HEK293 (cell line): ENCODE measurements at regions not wholly inside any gene's neighbourhood (a gene's known extent, or its start where the extent isn't known, plus 50 kb on each side); places are given as distances from the start of the nearest gene placed in this dataset.

Source experiments
- CTCF ChIA-PET: fragments of 350-600 bp; formaldehyde crosslinking; extraction: SDS; loops from one replicate; lab custom pipeline; 2021; ENCODE audit warnings: antibody characterized with exemption; lab: Yijun Ruan, JAX
- POLR2A ChIA-PET: fragments of 300-600 bp; formaldehyde crosslinking; extraction: SDS; loops from one replicate; lab custom pipeline; 2020; ENCODE audit warnings: antibody characterized with exemption, inconsistent platforms; lab: Yijun Ruan, JAX
- H3K27ac ChIP-seq: fragments of 200-500 bp; sonication (Bioruptor generic); 2 replicates; pipeline ENCODE4 v1.5.1; 2014; ENCODE audit warnings: low read depth, low read length, control low read depth, inconsistent platforms; ENCODE audit errors: extremely low read depth
- H3K36me3 ChIP-seq, 2 experiments: fragments of 200-500 bp in 1 of 2; sonication (Bioruptor generic) in 1 of 2; 1 replicate in 1 of 2; 2 replicates in 1 of 2; pipeline ENCODE4 v1.5.1; 2014 to 2017; ENCODE audit warnings: inconsistent platforms in 2 of 2, low read length in 2 of 2; ENCODE audit not compliant: control insufficient read depth in 2 of 2, insufficient read depth in 1 of 2
- H3K4me1 ChIP-seq: fragments of 200-500 bp; sonication (Bioruptor generic); 2 replicates; pipeline ENCODE4 v1.5.1; 2014; ENCODE audit warnings: mild to moderate bottlenecking, low read length, inconsistent platforms; ENCODE audit not compliant: control insufficient read depth, insufficient read depth
- H3K4me3 ChIP-seq: 2 replicates; pipeline ENCODE4 v1.5.1; 2011; ENCODE audit warnings: low read depth, mild to moderate bottlenecking, control low read depth, low read length, moderate library complexity
- H3K9me3 ChIP-seq: fragments of 200-500 bp; sonication (Bioruptor generic); 2 replicates; pipeline ENCODE4 v1.5.1; 2014; ENCODE audit warnings: low read depth, low read length, inconsistent platforms; ENCODE audit not compliant: control insufficient read depth, insufficient read depth
- GLI4 ChIP-seq: fragments of 450-650 bp; formaldehyde crosslinking; IDR thresholded peaks from 2 replicates; pipeline ENCODE4 v1.5.1; 2016; ENCODE audit warnings: missing biosample characterization, missing genetic modification characterization
- SALL2 ChIP-seq: fragments of 450-650 bp; formaldehyde crosslinking; IDR thresholded peaks from 2 replicates; pipeline ENCODE4 v1.5.0; 2017; ENCODE audit warnings: missing biosample characterization, mild to moderate bottlenecking, missing genetic modification characterization, borderline replicate concordance
- SP2 ChIP-seq: fragments of 450-650 bp; formaldehyde crosslinking; IDR thresholded peaks from 2 replicates; pipeline ENCODE4 v1.5.1; 2016; ENCODE audit warnings: missing biosample characterization, missing genetic modification characterization
- TRIM28 ChIP-seq: IDR thresholded peaks from 2 replicates; pipeline ENCODE4 v1.6.1; 2011; ENCODE audit warnings: low read length, control low read depth, borderline replicate concordance
- YY2 ChIP-seq: fragments of 450-650 bp; formaldehyde crosslinking; IDR thresholded peaks from 2 replicates; pipeline ENCODE4 v1.5.1; 2016; ENCODE audit warnings: missing biosample characterization, missing genetic modification characterization
- ZIC2 ChIP-seq: fragments of 450-650 bp; formaldehyde crosslinking; IDR thresholded peaks from 2 replicates; pipeline ENCODE4 v1.5.1; 2016; ENCODE audit warnings: missing biosample characterization, missing genetic modification characterization
- ZNF157 ChIP-seq: fragments of 450-650 bp; formaldehyde crosslinking; IDR thresholded peaks from 2 replicates; pipeline ENCODE4 v1.5.1; 2016; ENCODE audit warnings: missing biosample characterization, missing genetic modification characterization
- ZNF18 ChIP-seq: fragments of 450-650 bp; formaldehyde crosslinking; IDR thresholded peaks from 2 replicates; pipeline ENCODE4 v1.5.1; 2016; ENCODE audit warnings: missing biosample characterization, missing genetic modification characterization
- ZNF19 ChIP-seq: fragments of 450-650 bp; formaldehyde crosslinking; IDR thresholded peaks from 2 replicates; pipeline ENCODE4; 2016; ENCODE audit warnings: missing biosample characterization, missing genetic modification characterization, low read depth
- ZNF266 ChIP-seq: fragments of 450-650 bp; formaldehyde crosslinking; IDR thresholded peaks from 2 replicates; pipeline ENCODE4 v1.5.1; 2016; ENCODE audit warnings: missing biosample characterization, missing genetic modification characterization, low read depth
- ZNF335 ChIP-seq: fragments of 450-650 bp; formaldehyde crosslinking; conservative IDR thresholded peaks from 2 replicates; pipeline ENCODE4 v1.5.1; 2016; ENCODE audit warnings: missing biosample characterization, missing genetic modification characterization
- ZNF354C ChIP-seq: fragments of 450-650 bp; formaldehyde crosslinking; IDR thresholded peaks from 2 replicates; pipeline ENCODE4 v1.5.1; 2016; ENCODE audit warnings: missing biosample characterization, missing genetic modification characterization, low read depth, borderline replicate concordance
- ZNF37A ChIP-seq: fragments of 450-650 bp; IDR thresholded peaks from 2 replicates; pipeline ENCODE4 v1.5.1; 2018; ENCODE audit warnings: missing biosample characterization, missing genetic modification characterization
- ZNF394 ChIP-seq: fragments of 450-650 bp; formaldehyde crosslinking; IDR thresholded peaks from 2 replicates; pipeline ENCODE4 v1.5.1; 2016; ENCODE audit warnings: missing biosample characterization, missing genetic modification characterization, mild to moderate bottlenecking, moderate library complexity, borderline replicate concordance
- ZNF416 ChIP-seq: fragments of 450-650 bp; formaldehyde crosslinking; IDR thresholded peaks from 2 replicates; pipeline ENCODE4 v1.5.1; 2016; ENCODE audit warnings: missing biosample characterization, missing genetic modification characterization
- ZNF548 ChIP-seq: fragments of 450-650 bp; formaldehyde crosslinking; IDR thresholded peaks from 2 replicates; pipeline ENCODE4 v1.5.1; 2016; ENCODE audit warnings: missing biosample characterization, missing genetic modification characterization
- ZNF558 ChIP-seq: fragments of 450-650 bp; formaldehyde crosslinking; IDR thresholded peaks from 2 replicates; pipeline ENCODE4 v1.5.1; 2016; ENCODE audit warnings: missing biosample characterization, missing genetic modification characterization
- ZNF560 ChIP-seq: fragments of 450-650 bp; formaldehyde crosslinking; IDR thresholded peaks from 2 replicates; pipeline ENCODE4 v1.5.1; 2017; ENCODE audit warnings: missing biosample characterization, missing genetic modification characterization, borderline replicate concordance
- ZSCAN5A ChIP-seq: fragments of 450-650 bp; formaldehyde crosslinking; IDR thresholded peaks from 2 replicates; pipeline ENCODE4 v1.5.1; 2016; ENCODE audit warnings: missing biosample characterization, missing genetic modification characterization
- TF ChIP-seq, protein P1 (sequence below): fragments of 450-650 bp; formaldehyde crosslinking; IDR thresholded peaks from 2 replicates; pipeline ENCODE4 v1.5.1; 2016; ENCODE audit warnings: missing biosample characterization, missing genetic modification characterization
- TF ChIP-seq, protein P2 (sequence below): fragments of 450-650 bp; formaldehyde crosslinking; conservative IDR thresholded peaks from 2 replicates; pipeline ENCODE4 v1.5.1; 2016; ENCODE audit warnings: low read depth, missing biosample characterization, missing genetic modification characterization

DNA sequence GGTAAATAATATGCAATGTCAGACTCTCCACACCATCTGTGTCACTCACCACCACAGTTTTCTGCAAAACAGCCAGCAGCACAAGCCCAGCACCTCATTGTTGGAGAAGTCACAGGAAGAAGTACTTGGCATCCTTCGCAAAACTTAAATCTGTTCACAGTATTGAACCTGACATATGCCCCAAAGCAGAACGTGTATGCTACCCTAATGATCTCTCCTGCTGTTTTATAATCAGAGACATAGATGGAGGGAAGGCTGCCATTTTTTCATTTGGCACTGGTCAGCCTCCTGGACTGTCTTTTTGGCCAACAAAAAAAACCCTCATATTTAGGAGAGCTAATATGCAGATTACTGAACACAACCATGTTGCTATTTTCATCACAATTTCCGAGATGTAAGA lies 1272.9 kb downstream of the ROBO1 start:
- no peak for TF ChIP-seq TRIM28
- TF ChIP-seq GLI4 (tag by site-specific recombination) = no peak
- no peak for TF ChIP-seq ZNF560 (tag by site-specific recombination)
- Histone ChIP-seq H3K27ac (no peak overlapping the region), H3K4me1 (no peaks in the 10 kb centered on the region), H3K36me3 (no peaks in the 10 kb centered on the region), H3K9me3 (no peaks in the 10 kb centered on the region), H3K4me3 (no peak overlapping the region)
- POLR2A ChIA-PET = no interaction called here
- CTCF ChIA-PET = no interaction called here

GRCh38 chr3:78495301-78495700 lies 1272.5 kb downstream of the ROBO1 start:
- Histone ChIP-seq H3K4me3 (no peak overlapping the region), H3K4me1 (no peaks in the 10 kb centered on the region), H3K27ac (no peak overlapping the region), H3K36me3 (no peaks in the 10 kb centered on the region), H3K9me3 (no peaks in the 10 kb centered on the region)
- CTCF ChIA-PET = no interaction called here
- POLR2A ChIA-PET = no interaction called here
- TF ChIP-seq SP2 (no peak), ZNF560 (tag by site-specific recombination) (no peak), ZNF37A (tag by site-specific recombination) (no peak), YY2 (tag by site-specific recombination) (no peak), ZNF19 (tag by site-specific recombination) (no peak), ZNF354C (no peak), ZNF157 (tag by site-specific recombination) (no peak), ZNF416 (tag by site-specific recombination) (no peak), ZNF18 (tag by site-specific recombination) (no peak)
- TF ChIP-seq, protein P1, sequence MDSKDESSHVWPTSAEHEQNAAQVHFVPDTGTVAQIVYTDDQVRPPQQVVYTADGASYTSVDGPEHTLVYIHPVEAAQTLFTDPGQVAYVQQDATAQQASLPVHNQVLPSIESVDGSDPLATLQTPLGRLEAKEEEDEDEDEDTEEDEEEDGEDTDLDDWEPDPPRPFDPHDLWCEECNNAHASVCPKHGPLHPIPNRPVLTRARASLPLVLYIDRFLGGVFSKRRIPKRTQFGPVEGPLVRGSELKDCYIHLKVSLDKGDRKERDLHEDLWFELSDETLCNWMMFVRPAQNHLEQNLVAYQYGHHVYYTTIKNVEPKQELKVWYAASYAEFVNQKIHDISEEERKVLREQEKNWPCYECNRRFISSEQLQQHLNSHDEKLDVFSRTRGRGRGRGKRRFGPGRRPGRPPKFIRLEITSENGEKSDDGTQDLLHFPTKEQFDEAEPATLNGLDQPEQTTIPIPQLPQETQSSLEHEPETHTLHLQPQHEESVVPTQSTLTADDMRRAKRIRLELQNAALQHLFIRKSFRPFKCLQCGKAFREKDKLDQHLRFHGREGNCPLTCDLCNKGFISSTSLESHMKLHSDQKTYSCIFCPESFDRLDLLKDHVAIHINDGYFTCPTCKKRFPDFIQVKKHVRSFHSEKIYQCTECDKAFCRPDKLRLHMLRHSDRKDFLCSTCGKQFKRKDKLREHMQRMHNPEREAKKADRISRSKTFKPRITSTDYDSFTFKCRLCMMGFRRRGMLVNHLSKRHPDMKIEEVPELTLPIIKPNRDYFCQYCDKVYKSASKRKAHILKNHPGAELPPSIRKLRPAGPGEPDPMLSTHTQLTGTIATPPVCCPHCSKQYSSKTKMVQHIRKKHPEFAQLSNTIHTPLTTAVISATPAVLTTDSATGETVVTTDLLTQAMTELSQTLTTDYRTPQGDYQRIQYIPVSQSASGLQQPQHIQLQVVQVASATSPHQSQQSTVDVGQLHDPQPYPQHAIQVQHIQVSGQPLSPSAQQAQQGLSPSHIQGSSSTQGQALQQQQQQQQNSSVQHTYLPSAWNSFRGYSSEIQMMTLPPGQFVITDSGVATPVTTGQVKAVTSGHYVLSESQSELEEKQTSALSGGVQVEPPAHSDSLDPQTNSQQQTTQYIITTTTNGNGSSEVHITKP (tag by site-specific recombination) = no peak

DNA sequence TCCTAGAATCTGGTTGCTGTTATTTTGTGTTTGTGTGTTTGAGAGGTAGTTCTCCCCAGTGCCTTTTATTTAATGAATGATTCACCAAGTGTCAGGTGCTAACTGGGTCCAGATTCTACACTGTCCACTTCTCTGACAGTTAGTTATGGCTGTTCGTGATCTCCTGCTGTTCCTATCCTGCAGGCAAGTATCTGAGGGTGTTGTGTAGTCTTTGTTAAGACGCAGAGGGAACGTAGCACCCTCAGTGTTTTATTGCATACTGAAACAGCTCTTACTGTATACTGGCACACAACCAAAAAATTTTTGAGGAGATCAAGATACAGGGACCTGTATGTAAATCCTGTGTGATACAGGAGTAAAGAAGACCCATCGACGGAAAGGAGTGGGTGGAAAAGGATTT lies 1271.3 kb downstream of the ROBO1 start:
- no peak overlapping the region for H3K4me3 ChIP-seq
- H3K36me3 ChIP-seq = no peaks in the 10 kb centered on the region
- no peaks in the 10 kb centered on the region for H3K4me1 ChIP-seq
- H3K9me3 ChIP-seq = no peaks in the 10 kb centered on the region
- no peak overlapping the region for H3K27ac ChIP-seq
- ChIA-PET CTCF (no interaction called here), POLR2A (no interaction called here)
- TF ChIP-seq ZNF354C (no peak), ZNF548 (tag by site-specific recombination) (no peak), ZNF558 (no peak), ZNF335 (tag by site-specific recombination) (0 out of 2 replicates have a peak, but pooled peaks have one; percentile 22), ZNF394 (no peak), ZIC2 (tag by site-specific recombination) (peak; percentile 92), ZSCAN5A (no peak), SALL2 (tag by site-specific recombination) (no peak), ZNF266 (tag by site-specific recombination) (no peak)
- TF ChIP-seq, protein P2, sequence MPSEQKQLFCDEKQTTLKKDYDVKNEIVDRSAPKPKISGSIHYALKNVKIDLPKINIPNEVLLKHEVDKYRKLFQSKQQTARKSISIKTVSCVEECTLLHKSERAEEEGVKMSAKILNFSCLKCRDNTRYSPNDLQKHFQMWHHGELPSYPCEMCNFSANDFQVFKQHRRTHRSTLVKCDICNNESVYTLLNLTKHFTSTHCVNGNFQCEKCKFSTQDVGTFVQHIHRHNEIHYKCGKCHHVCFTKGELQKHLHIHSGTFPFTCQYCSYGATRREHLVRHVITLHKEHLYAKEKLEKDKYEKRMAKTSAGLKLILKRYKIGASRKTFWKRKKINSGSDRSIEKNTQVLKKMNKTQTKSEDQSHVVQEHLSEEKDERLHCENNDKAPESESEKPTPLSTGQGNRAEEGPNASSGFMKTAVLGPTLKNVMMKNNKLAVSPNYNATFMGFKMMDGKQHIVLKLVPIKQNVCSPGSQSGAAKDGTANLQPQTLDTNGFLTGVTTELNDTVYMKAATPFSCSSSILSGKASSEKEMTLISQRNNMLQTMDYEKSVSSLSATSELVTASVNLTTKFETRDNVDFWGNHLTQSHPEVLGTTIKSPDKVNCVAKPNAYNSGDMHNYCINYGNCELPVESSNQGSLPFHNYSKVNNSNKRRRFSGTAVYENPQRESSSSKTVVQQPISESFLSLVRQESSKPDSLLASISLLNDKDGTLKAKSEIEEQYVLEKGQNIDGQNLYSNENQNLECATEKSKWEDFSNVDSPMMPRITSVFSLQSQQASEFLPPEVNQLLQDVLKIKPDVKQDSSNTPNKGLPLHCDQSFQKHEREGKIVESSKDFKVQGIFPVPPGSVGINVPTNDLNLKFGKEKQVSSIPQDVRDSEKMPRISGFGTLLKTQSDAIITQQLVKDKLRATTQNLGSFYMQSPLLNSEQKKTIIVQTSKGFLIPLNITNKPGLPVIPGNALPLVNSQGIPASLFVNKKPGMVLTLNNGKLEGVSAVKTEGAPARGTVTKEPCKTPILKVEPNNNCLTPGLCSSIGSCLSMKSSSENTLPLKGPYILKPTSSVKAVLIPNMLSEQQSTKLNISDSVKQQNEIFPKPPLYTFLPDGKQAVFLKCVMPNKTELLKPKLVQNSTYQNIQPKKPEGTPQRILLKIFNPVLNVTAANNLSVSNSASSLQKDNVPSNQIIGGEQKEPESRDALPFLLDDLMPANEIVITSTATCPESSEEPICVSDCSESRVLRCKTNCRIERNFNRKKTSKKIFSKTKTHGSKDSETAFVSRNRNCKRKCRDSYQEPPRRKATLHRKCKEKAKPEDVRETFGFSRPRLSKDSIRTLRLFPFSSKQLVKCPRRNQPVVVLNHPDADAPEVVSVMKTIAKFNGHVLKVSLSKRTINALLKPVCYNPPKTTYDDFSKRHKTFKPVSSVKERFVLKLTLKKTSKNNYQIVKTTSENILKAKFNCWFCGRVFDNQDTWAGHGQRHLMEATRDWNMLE = peak; percentile 6; the same call in 1 of the 2 replicates
